ENCODE measurements at regions not wholly inside any gene's neighbourhood (a gene's known extent, or its start where the extent isn't known, plus 50 kb on each side); places are given as distances from the start of the nearest gene placed in this dataset.
"Not testable (repeated sequence)": the region's sequence is repeated elsewhere in the genome, so short reads cannot be mapped to it uniquely, and the experiment has no call there.

DNA sequence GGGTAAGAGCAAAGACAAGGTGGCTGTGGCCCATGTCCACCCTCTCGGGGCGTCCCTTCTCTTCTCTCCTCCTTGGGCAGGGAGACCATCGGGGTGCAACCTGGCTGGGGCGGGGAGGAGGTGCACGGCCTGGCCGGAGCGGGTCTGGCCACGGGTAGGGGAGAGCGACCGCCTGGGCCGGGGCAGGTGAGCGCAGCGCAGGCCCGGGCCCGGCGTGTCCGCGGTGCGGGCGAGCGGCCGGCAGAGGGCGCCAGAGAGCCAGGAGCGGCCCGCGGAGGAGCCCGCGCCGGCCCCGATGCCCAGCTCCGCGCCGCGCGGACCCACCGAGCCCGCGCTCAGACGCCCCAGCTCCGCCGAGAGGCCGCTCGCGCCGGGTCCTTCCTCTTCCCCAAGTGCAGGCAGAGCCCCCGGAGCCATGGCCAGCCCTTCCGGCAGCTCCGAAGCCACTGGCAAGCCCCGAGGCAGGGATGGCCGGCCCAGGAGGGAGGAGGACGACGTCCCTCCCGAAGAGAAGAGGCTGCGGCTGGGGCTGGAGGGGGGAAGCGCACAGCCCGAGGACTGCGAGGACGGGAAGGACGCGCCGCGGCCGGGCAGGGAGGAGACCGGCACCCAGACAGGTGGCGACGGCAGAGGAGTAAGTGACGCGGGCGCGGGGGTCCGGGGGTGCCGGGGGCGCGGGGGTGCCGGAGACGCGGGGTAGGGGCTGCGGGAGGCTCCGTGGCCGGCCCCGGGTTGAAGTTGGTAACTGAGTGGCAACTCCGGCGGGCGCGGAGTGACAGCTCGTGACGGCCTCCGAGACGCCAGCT, 142.1 kb upstream of the EEF2KMT start:
- H3K9me3 ChIP-seq; H3K4me1 ChIP-seq (ENCODE audit: control insufficient read depth in 1 of 2, insufficient read depth in 1 of 2, low read depth in 1 of 2, low read length in 1 of 2); H3K36me3 ChIP-seq; H3K27ac ChIP-seq; H3K4me3 ChIP-seq (ENCODE audit: low read depth in 1 of 2, low read length in 1 of 2): not testable (repeated sequence)
- H3K27me3 ChIP-seq: peaks cover 33% of the 10 kb centered on the region
- peak; percentile 49 for TF ChIP-seq CTCF (IDR thresholded peaks at IDR 0.05)

GRCh38 chr16:5235119-5235518, 137.5 kb upstream of the EEF2KMT start:
- TF ChIP-seq CTCF (IDR thresholded peaks at IDR 0.05): no peak
- Histone ChIP-seq H3K4me3 (ENCODE audit: low read depth in 1 of 2, low read length in 1 of 2) (no peak overlapping the region), H3K36me3 (no peaks in the 10 kb centered on the region), H3K4me1 (ENCODE audit: control insufficient read depth in 1 of 2, insufficient read depth in 1 of 2, low read depth in 1 of 2, low read length in 1 of 2) (no peaks in the 10 kb centered on the region), H3K27me3 (peaks cover 25% of the 10 kb centered on the region), H3K27ac (no peak overlapping the region), H3K9me3 (no peaks in the 10 kb centered on the region)

- Histone ChIP-seq H3K27me3 (peaks cover 20% of the 10 kb centered on the region), H3K27ac (no peak overlapping the region), H3K4me3 (ENCODE audit: low read depth in 1 of 2, low read length in 1 of 2) (no peak overlapping the region), H3K4me1 (ENCODE audit: control insufficient read depth in 1 of 2, insufficient read depth in 1 of 2, low read depth in 1 of 2, low read length in 1 of 2) (no peaks in the 10 kb centered on the region), H3K9me3 (no peaks in the 10 kb centered on the region), H3K36me3 (no peaks in the 10 kb centered on the region)
- TF ChIP-seq CTCF (IDR thresholded peaks at IDR 0.05): no peak
These were observed 136.9 kb upstream of the EEF2KMT start for GRCh38 chr16:5234295-5235050.

GRCh38 chr16:5231246-5231759, 133.7 kb upstream of the EEF2KMT start:
- Histone ChIP-seq H3K27ac (no peak overlapping the region), H3K9me3 (no peaks in the 10 kb centered on the region), H3K36me3 (no peaks in the 10 kb centered on the region), H3K4me3 (ENCODE audit: low read depth in 1 of 2, low read length in 1 of 2) (no peak overlapping the region), H3K4me1 (ENCODE audit: control insufficient read depth in 1 of 2, insufficient read depth in 1 of 2, low read depth in 1 of 2, low read length in 1 of 2) (no peaks in the 10 kb centered on the region), H3K27me3 (peaks cover 13% of the 10 kb centered on the region)
- no peak for TF ChIP-seq CTCF (IDR thresholded peaks at IDR 0.05)

- H3K4me1 ChIP-seq (ENCODE audit: control insufficient read depth in 1 of 2, insufficient read depth in 1 of 2, low read depth in 1 of 2, low read length in 1 of 2): no peaks in the 10 kb centered on the region
- no peak for TF ChIP-seq CTCF (IDR thresholded peaks at IDR 0.05)
These were observed 130.8 kb upstream of the EEF2KMT start for GRCh38 chr16:5228369-5228768.

More at GRCh38 chr16:5228369-5228768, 130.8 kb upstream of the EEF2KMT start:
- Histone ChIP-seq H3K27ac (no peak overlapping the region), H3K36me3 (no peaks in the 10 kb centered on the region), H3K4me3 (ENCODE audit: low read depth in 1 of 2, low read length in 1 of 2) (no peak overlapping the region), H3K9me3 (no peaks in the 10 kb centered on the region), H3K27me3 (peaks cover 24% of the 10 kb centered on the region)

Data from neutrophil (primary cell).